Endothelial cell of umbilical vein (primary cell): ENCODE measurements at regions not wholly inside any gene's neighbourhood (a gene's known extent, or its start where the extent isn't known, plus 50 kb on each side); places are given as distances from the start of the nearest gene placed in this dataset.

ENCODE experiments used
- BruUV-seq: library from RNA; stranded (reverse); fragments of 400-500 nt; replicated peaks from 2 replicates; lab custom pipeline; 2021; lab: Mats Ljungman, UMichigan
- CTCF ChIA-PET: fragments of 300-600, 350-600 bp; sonication (Branson Sonifier 250); formaldehyde crosslinking; loops from one replicate; lab custom pipeline; 2021; ENCODE audit warnings: antibody characterized with exemption, inconsistent platforms; lab: Charles Lee
- POLR2A ChIA-PET: fragments of 300-600, 350-600 bp; sonication (Branson Sonifier 250); formaldehyde crosslinking; loops from one replicate; lab custom pipeline; 2021; ENCODE audit warnings: antibody characterized with exemption, inconsistent platforms; lab: Charles Lee
- DNase-seq: peaks from one replicate; pipeline ENCODE4 v3.0.0-alpha.2; 2011; ENCODE audit warnings: low read depth, low spot score
- FAIRE-seq: peaks from 2 replicates; lab custom pipeline; 2011; peaks lifted over from hg19 to GRCh38; lab: Jason Lieb, UNC
- H2AFZ ChIP-seq: 2 replicates; pipeline ENCODE4 v1.6.0; 2012; ENCODE audit warnings: low read depth, low read length, control low read depth, inconsistent platforms
- H3K27ac ChIP-seq: 2 replicates; pipeline ENCODE4 v1.5.1; 2011; ENCODE audit warnings: low read depth, mild to moderate bottlenecking, control low read depth, low read length, moderate library complexity; ENCODE audit not compliant: insufficient read depth
- H3K27me3 ChIP-seq, 2 experiments: 2 replicates each; pipeline versions ENCODE4 v1.6.0 to v1.6.1; 2011; ENCODE audit warnings: low read length in 2 of 2, mixed read lengths in 1 of 2; ENCODE audit not compliant: control insufficient read depth in 2 of 2, insufficient read depth in 2 of 2
- H3K36me3 ChIP-seq, 2 experiments: 2 replicates in 1 of 2; 3 replicates in 1 of 2; pipeline ENCODE4 v1.5.1; 2011; ENCODE audit warnings: low read length in 2 of 2, mild to moderate bottlenecking in 1 of 2, moderate library complexity in 1 of 2; ENCODE audit not compliant: control insufficient read depth in 2 of 2, insufficient read depth in 2 of 2; ENCODE audit errors: extremely low read depth in 1 of 2
- H3K4me1 ChIP-seq: 3 replicates; pipeline ENCODE4 v1.5.1; 2011; ENCODE audit warnings: mild to moderate bottlenecking, low read length; ENCODE audit not compliant: control insufficient read depth, insufficient read depth; ENCODE audit errors: extremely low read depth
- H3K4me2 ChIP-seq: 2 replicates; pipeline ENCODE4 v1.6.1; 2011; ENCODE audit warnings: low read length, control low read depth, mixed read lengths; ENCODE audit not compliant: insufficient read depth
- H3K4me3 ChIP-seq, 3 experiments: fragments of 200-600 bp in 1 of 3; sonication (generic), shearing (Covaris generic) in 1 of 3; replicated peaks in 1 of 3; 2 replicates each; pipeline ENCODE4 v1.5.1; 2011 to 2016; ENCODE audit warnings: control low read depth in 3 of 3, low read length in 3 of 3, mild to moderate bottlenecking in 2 of 3, inconsistent platforms in 1 of 3, low read depth in 1 of 3, moderate library complexity in 1 of 3; ENCODE audit not compliant: insufficient read depth in 1 of 3
- H3K79me2 ChIP-seq: 2 replicates; pipeline ENCODE4 v1.6.0; 2012; ENCODE audit warnings: low read length, inconsistent platforms; ENCODE audit not compliant: control insufficient read depth, insufficient read depth
- H3K9ac ChIP-seq: replicated peaks from 2 replicates; pipeline ENCODE3; 2011; ENCODE audit warnings: low read length, control low read depth; ENCODE audit not compliant: insufficient read depth; ENCODE audit errors: extremely low read depth
- H3K9me1 ChIP-seq: replicated peaks from 3 replicates; pipeline ENCODE4 v1.6.0; 2011; ENCODE audit warnings: mild to moderate bottlenecking, low read length; ENCODE audit not compliant: control insufficient read depth, insufficient read depth; ENCODE audit errors: extremely low read depth
- H3K9me3 ChIP-seq: replicated peaks from 2 replicates; pipeline ENCODE4 v1.5.1; 2012; ENCODE audit warnings: low read length, inconsistent platforms; ENCODE audit not compliant: control insufficient read depth, insufficient read depth
- H4K20me1 ChIP-seq: replicated peaks from 2 replicates; pipeline ENCODE3; 2011; ENCODE audit warnings: mild to moderate bottlenecking, low read length; ENCODE audit not compliant: control insufficient read depth, insufficient read depth; ENCODE audit errors: extremely low read depth
- CTCF ChIP-seq, 2 donors: IDR thresholded peaks; 1 replicate in 1 of 2; 2 replicates in 1 of 2; pipeline ENCODE4 v1.5.1; 2011; ENCODE audit warnings: low read length in 2 of 2, mild to moderate bottlenecking in 2 of 2, moderate library complexity in 2 of 2, control low read depth in 1 of 2, inconsistent platforms in 1 of 2, low read depth in 1 of 2; ENCODE audit not compliant: insufficient read depth in 1 of 2; ENCODE audit errors: extremely low read depth in 1 of 2
- EZH2 ChIP-seq: IDR thresholded peaks from 2 replicates; pipeline ENCODE4 v1.6.1; 2012; ENCODE audit warnings: borderline replicate concordance, low read depth, mild to moderate bottlenecking, moderate library complexity, low read length, inconsistent platforms; ENCODE audit not compliant: severe bottlenecking
- FOS ChIP-seq: IDR thresholded peaks from 2 replicates; pipeline ENCODE4 v1.6.1; 2011; ENCODE audit warnings: mild to moderate bottlenecking, low read length, moderate library complexity, borderline replicate concordance; ENCODE audit not compliant: insufficient read depth
- GATA2 ChIP-seq: IDR thresholded peaks from 2 replicates; pipeline ENCODE4 v1.7.0; 2011; ENCODE audit warnings: low read depth, mild to moderate bottlenecking, moderate library complexity, mixed read lengths, low read length; ENCODE audit not compliant: insufficient read length, insufficient read depth
- JUN ChIP-seq: IDR thresholded peaks from 2 replicates; pipeline ENCODE4 v1.6.1; 2011; ENCODE audit warnings: borderline replicate concordance, low read depth; ENCODE audit not compliant: insufficient read length, insufficient read depth
- MAX ChIP-seq: IDR thresholded peaks from 2 replicates; pipeline ENCODE4 v1.6.1; 2011; ENCODE audit not compliant: insufficient read depth, insufficient read length
- POLR2A ChIP-seq: IDR thresholded peaks from 2 replicates; pipeline ENCODE4 v1.6.1; 2012; ENCODE audit warnings: low read depth, mild to moderate bottlenecking, control low read depth, low read length
- dilution Hi-C: fragments of 300-500 bp; cut with MboI; formaldehyde crosslinking; loops from one replicate; pipeline ENCODE4 v1.15.0; 2019; ENCODE audit warnings: low sequenced_read_pairs; ENCODE audit not compliant: extremely low pct_ligation_motif_present
- intact Hi-C: fragments of 100-400 bp; cut with micrococcal nuclease; formaldehyde crosslinking; loops from one replicate; pipeline ENCODE4 v1.10.0; 2022

GRCh38 chr13:38417727-38418126 is 68.1 kb downstream of the UFM1 start:
- intact Hi-C loops: no loop called here
- no peak for FAIRE-seq

More at GRCh38 chr13:38417727-38418126, 68.1 kb downstream of the UFM1 start:
- BruUV-seq: no TSS peak
- H3K27ac ChIP-seq: no peak overlapping the region
- H3K27me3 ChIP-seq: no peaks in the 10 kb centered on the region
- H3K9me1 ChIP-seq: no peaks in the 10 kb centered on the region
- H3K9me3 ChIP-seq: no peaks in the 10 kb centered on the region
- no peak for DNase-seq
- H3K4me2 ChIP-seq: no peak overlapping the region
- H3K9ac ChIP-seq: no peak overlapping the region
- TF ChIP-seq MAX (no peak), POLR2A (no peak), EZH2 (no peak), JUN (no peak), CTCF (IDR thresholded peaks at IDR 0.05; ENCODE audit: extremely low read depth in 1 of 2, insufficient read depth in 1 of 2, low read depth in 1 of 2, low read length in 2 of 2) (no peak), GATA2 (no peak), FOS (no peak)
- no peak overlapping the region for H3K4me3 ChIP-seq
- H3K36me3 ChIP-seq: no peaks in the 10 kb centered on the region
- ChIA-PET POLR2A (no interaction called here), CTCF (interaction anchor here (0.7 kb wide), 1 partner anchor 19 kb away, joined by 3 read pairs; no protein-coding TSS in a partner anchor)
- no peaks in the 10 kb centered on the region for H3K79me2 ChIP-seq
- no peaks in the 10 kb centered on the region for H3K4me1 ChIP-seq
- no peaks in the 10 kb centered on the region for H4K20me1 ChIP-seq
- H2AFZ ChIP-seq: no peak overlapping the region
- dilution Hi-C loops: no loop called here
